ENCODE measurements at regions not wholly inside any gene's neighbourhood (a gene's known extent, or its start where the extent isn't known, plus 50 kb on each side); places are given as distances from the start of the nearest gene placed in this dataset.

GRCh38 chr6:104411302-104411701 lies 448.4 kb downstream of the HACE1 start:
- DNase-seq: no peak

DNA sequence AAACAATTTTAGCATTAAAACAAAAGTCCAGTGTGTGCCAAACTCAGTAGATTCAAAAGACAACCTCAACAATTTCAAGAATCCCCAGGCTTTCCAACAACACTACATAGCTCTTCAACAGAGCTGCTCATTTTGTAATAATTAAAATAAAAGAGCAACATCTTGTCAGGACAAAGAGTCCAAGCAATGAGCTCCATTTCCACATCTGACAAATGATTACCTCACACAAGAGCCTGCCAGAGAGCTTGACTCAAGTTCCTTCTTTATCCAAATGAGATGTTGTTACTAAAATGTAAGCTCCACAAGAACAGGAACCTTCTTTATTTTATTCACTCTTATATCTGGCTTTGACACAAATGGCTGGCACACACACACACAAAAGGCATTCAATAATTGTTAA lies 449.8 kb downstream of the HACE1 start:
- no peak for DNase-seq

- DNase-seq: no peak
Observed at GRCh38 chr6:104407957-104408356, 451.8 kb downstream of the HACE1 start.

DNA sequence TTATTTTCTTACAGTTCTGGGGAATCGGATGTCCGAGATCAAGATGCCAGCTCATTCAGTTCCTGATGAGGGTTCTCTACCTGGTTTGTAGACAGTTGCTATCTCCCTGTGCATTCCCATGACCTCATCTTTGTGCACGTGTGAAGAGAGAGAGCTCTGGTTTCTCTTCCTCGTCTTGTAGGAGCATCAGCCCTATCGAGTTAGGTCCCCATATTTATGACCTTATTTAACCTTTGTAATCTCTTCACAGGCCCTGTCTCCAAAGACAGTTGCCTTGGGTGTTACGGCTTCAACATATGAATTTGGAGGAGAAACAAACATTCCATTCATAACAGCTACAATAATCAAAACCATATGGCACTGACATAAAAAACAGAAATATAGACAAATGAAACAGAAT lies 455.3 kb downstream of the HACE1 start:
- DNase-seq: no peak

DNA sequence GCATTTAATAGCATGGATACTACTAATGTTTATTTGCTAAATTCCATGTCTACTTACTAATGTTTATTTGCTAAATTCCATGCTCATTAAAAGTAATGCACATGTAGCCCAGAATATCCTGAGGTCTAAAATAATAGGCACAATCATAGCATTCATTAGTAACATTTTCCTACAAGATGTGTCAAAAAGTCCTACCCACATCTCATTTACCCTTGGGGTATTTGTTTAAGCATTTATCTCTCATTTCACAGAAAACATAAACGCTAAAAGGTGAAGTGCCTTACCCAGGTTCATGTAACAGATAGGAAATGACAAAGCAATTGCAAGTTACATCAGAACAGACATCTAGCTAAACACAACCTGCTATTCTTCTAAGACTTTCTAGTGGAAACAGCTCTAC lies 457.1 kb downstream of the HACE1 start:
- DNase-seq: no peak

- DNase-seq: no peak
Observed at GRCh38 chr6:104401926-104402325, 457.8 kb downstream of the HACE1 start.

- DNase-seq: no peak
Observed at GRCh38 chr6:104400844-104401243, 458.9 kb downstream of the HACE1 start.

- DNase-seq: no peak
Observed at GRCh38 chr6:104396077-104396476, 463.6 kb downstream of the HACE1 start.

GRCh38 chr6:104381907-104382306 lies 477.8 kb downstream of the HACE1 start:
- no peak for DNase-seq

DNA sequence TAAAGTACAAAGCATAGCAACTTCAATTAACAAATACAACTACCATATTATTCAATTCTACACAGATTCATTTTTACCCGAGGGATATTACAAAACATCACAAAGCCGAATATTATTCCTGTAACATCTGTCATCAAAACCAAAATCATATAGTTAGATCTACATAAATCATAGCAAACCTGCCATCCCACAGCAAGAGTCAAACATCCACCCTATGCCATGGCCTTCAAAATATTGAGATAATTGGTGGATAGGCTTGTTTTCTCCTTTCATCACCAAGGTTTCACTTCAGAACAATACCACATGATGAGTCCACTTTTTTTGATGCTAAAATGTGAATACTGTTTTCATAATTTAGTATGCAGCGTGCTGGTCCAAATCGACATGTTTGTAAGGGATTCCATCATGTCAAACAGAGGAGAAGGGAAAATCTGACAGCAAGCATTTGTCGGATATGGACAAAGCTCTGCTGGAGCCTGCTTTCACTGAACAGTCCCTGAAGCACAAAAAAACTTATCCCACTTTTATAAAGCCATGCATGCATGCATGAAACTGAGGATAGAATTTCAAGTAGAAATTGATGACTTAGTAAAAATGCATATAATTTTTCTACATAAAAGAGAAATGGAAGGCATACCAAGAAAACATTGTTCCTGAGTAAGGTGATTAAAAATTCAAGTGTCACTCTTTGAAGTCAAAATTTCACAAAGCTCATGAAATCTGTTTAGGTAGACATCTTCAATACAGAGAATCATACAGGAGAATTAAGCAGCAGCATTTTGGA lies 494.1 kb downstream of the HACE1 start:
- no peak for DNase-seq

GRCh38 chr6:104357928-104358327 lies 501.8 kb downstream of the HACE1 start:
- no peak for DNase-seq

GRCh38 chr6:104356197-104356596 lies 503.5 kb downstream of the HACE1 start:
- no peak for DNase-seq

DNA sequence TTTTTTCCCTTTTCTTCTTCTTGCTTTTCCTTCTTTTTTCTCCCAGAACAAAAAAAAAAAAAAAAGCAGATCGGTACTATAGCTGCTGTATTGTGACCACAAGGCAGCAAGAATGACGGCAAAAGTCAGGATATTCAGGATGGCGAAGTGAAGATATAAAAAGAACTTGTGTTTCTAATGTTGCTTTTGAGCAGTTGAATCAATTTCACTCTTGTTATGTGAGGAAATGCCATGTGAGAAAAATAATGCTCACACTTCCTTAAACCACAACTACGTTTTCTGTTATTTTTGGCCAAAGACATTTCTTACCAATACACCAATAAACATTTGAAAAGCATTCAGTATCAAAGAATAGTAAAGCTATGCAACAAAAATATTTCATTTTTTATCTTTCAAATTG lies 510.5 kb downstream of the HACE1 start:
- no peak for DNase-seq

DNA sequence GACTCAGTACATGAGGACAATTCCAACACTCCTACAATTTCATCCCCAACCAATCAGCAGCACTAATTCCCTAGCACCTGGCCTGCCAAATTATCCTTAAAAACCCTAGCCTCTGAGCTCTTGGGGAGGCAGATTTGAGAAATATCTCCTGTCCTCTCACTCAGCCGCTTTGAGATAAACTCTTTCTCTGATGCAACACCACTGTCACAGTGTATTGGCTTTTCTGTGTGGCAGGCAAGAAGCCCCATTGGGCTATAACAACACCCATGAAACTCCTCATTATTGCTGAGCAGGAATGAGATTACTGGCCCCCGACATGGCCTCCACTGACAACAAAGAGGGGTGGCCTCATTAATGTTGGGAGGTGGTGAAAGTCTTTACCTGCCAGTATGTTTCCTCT lies 515.5 kb downstream of the HACE1 start:
- no peak for DNase-seq

DNA sequence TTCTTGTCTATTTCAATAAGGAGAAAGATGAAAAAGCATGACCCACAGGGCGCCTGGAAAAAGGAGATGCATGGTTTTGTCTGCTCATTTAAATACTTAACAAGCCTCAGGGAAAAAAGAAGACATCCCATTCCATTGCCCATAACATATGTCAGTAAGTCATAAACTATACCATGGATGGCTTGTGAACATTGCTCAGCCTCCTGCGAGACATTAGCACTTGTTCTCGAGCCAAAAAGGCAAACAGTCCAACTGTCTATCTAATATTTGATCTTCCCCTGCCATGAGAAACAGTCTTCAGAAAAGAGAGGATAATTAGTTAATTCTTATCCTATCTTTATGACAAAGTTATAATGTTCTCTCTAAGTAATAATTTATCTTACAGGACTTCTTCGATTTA lies 527.4 kb downstream of the HACE1 start:
- no peak for DNase-seq

DNA sequence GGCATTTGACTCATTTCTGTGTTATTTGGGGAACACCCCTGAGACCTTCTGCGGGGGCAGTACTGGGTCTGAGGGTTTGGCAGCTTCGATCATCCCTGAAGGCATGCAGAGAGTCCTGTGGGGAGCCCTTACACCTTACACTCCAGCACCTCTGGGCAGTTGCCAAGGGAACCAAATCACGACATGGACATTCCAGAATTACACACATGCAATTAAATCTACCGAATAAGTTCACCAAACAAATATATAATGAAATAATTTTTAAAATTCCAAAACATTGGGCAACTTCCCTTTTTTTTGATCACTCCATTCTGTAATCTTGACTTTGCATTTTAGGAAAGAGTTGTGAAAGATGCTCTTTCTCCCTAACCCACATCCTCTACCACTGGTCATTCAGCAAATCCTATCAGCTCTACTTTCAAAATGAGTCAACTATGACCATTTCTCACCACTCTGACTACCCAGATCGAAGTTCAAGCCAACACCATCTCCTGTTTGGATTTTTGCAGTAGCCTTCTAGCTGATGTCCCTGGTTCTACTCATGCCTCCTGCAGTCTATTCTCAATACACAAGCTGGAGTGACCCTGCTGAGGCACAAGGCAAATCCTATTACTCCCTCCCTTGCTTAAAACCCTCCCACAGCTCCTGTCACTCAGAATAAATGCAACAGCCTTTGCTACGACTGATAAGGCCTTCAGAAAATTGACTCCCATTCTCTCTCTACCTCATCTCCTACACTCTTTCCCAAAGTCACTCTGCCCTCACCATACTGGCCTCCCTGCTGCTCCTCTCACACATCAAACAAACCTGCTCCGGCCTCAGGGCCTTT lies 533.3 kb downstream of the HACE1 start:
- no peak for DNase-seq

DNA sequence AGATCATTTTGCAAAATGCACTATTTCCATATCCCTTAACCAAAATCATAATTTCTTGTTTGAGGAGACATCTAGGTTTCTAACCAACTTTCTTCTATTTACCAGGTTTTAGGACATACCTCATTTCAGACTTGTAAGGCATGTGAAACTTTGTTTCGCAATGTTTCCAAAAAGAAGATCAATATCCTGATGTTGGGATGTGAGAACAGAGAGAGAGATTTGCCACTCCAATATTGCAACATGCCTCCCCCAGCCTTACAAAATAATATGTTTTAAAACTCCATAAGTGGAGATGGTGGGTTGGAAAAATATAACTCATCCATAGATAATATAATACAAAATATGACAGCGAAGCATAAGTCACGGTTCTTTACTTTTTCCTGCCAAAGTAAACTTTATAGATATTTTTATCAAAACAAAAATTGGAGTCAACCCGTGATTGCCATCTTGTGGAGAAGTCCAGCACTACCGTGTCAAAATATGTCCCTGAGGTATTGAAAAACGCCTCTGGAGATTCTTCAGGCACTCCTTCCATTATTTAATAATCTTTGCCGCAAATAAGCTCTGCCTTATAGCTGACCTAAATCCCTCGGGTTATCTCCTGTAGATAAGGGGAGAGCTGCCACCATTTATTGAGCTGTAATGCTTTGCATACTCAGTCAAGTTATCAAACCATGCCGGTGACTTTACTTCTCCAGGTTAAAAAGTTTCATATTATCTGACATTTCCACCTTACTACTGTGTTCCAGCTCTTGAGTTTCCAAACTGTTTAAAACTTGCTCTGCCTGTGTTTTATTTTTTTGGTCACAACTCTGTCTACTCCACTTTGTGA lies 534.2 kb downstream of the HACE1 start:
- DNase-seq: no peak

DNA sequence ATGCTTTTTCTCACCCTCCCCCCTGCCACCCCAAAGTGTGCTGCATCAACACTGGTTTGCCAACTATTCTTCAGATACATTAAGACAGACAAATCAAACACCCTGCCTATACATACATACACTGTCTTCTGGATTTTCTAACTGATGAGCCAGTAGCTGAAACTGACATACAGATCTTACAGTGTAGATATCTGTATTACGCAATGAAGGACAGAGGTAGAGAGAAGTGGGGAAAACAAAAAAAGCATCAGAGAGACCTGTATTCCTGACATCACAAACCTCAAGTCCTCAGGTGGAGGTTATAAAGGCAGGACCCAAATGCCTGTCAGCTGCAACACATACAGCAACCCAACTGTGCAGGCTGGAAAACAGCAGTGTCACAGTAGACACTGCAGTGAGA lies 535.4 kb downstream of the HACE1 start:
- no peak for DNase-seq

DNA sequence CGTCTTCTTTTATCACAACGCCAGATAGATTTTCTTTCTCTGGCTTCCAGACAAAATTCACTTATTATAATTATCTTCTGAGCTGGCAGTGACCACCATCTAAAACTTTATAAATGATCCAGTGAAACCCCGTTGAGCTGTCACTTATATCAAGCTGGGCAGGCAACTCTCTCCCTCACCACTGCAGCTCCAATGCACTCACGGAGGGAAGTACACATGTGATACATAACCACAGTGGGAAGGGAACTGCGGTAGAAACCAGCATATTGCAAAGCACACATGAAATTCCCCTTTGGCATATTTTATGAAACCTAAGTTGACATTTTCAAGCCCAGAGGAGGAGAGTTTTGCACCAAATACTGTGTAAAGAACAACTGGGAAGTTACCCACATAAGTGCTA lies 536.9 kb downstream of the HACE1 start:
- DNase-seq: no peak

GRCh38 chr6:104321301-104321700 lies 538.4 kb downstream of the HACE1 start:
- DNase-seq: no peak

- no peak for DNase-seq
Observed at GRCh38 chr6:104320896-104321295, 538.8 kb downstream of the HACE1 start.

DNA sequence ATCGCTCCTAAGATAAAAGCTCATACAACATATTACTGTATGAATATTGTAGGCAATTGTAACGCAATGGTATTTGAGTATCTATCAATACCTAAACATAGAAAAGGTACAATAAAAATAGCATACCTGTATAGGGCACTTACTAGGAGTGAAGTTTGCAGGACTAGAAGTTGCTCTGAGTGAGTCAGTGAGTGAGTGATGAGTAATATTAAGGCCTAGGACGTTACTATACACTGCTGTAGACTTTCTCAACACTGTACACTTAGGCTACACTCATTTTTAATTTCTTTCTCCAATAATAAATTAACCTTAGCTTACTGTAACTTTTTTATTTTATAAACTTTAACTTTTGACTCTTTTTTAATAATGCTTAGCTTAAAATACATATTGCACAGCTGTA lies 546.9 kb downstream of the HACE1 start:
- DNase-seq: no peak

- DNase-seq: no peak
Observed at GRCh38 chr6:104306211-104306610, 553.5 kb downstream of the HACE1 start.

GRCh38 chr6:104305206-104305605 lies 554.5 kb downstream of the HACE1 start:
- no peak for DNase-seq

All from CD4-positive, alpha-beta T cell treated with Interferon alpha-2 for 1 hour (primary cell).